ENCODE measurements at regions not wholly inside any gene's neighbourhood (a gene's known extent, or its start where the extent isn't known, plus 50 kb on each side); places are given as distances from the start of the nearest gene placed in this dataset.

- DNase-seq = no peak
- H3K9me3 ChIP-seq = no peaks in the 10 kb centered on the region
- TF ChIP-seq CTCF (IDR thresholded peaks at IDR 0.05; ENCODE audit: low read depth, low read length) = no peak
- H3K36me3 ChIP-seq = no peaks in the 10 kb centered on the region
- no peaks in the 10 kb centered on the region for H3K4me1 ChIP-seq
- H3K27me3 ChIP-seq = no peaks in the 10 kb centered on the region
- H3K4me3 ChIP-seq (ENCODE audit: low read depth, low read length) = no peak overlapping the region
Measured at GRCh38 chr18:78517973-78518372, 461.6 kb upstream of the SALL3 start.

GRCh38 chr18:78518805-78519204 is 460.8 kb upstream of the SALL3 start:
- TF ChIP-seq CTCF (IDR thresholded peaks at IDR 0.05; ENCODE audit: low read depth, low read length) = no peak
- no peak for DNase-seq

GRCh38 chr18:78519394-78520062 is 460.1 kb upstream of the SALL3 start:
- Histone ChIP-seq H3K27me3 (no peaks in the 10 kb centered on the region), H3K4me3 (ENCODE audit: low read depth, low read length) (no peak overlapping the region), H3K36me3 (no peaks in the 10 kb centered on the region), H3K4me1 (no peaks in the 10 kb centered on the region), H3K9me3 (no peaks in the 10 kb centered on the region)
- DNase-seq = no peak
- TF ChIP-seq CTCF (IDR thresholded peaks at IDR 0.05; ENCODE audit: low read depth, low read length) = no peak

More at GRCh38 chr18:78518805-78519204, 460.8 kb upstream of the SALL3 start:
- Histone ChIP-seq H3K9me3 (no peaks in the 10 kb centered on the region), H3K4me1 (no peaks in the 10 kb centered on the region), H3K36me3 (no peaks in the 10 kb centered on the region), H3K27me3 (no peaks in the 10 kb centered on the region), H3K4me3 (ENCODE audit: low read depth, low read length) (no peak overlapping the region)

- no peak for TF ChIP-seq CTCF (IDR thresholded peaks at IDR 0.05; ENCODE audit: low read depth, low read length)
- Histone ChIP-seq H3K9me3 (no peaks in the 10 kb centered on the region), H3K36me3 (no peaks in the 10 kb centered on the region), H3K4me1 (no peaks in the 10 kb centered on the region), H3K27me3 (peaks cover 3% of the 10 kb centered on the region), H3K4me3 (ENCODE audit: low read depth, low read length) (no peak overlapping the region)
- DNase-seq = no peak
Measured at GRCh38 chr18:78521136-78521535, 458.5 kb upstream of the SALL3 start.

- no peaks in the 10 kb centered on the region for H3K4me1 ChIP-seq
- no peak for TF ChIP-seq CTCF (IDR thresholded peaks at IDR 0.05; ENCODE audit: low read depth, low read length)
- no peak for DNase-seq
- no peaks in the 10 kb centered on the region for H3K36me3 ChIP-seq
- H3K9me3 ChIP-seq = no peaks in the 10 kb centered on the region
- peaks cover 3% of the 10 kb centered on the region for H3K27me3 ChIP-seq
- no peak overlapping the region for H3K4me3 ChIP-seq (ENCODE audit: low read depth, low read length)
Measured at GRCh38 chr18:78521744-78522143, 457.9 kb upstream of the SALL3 start.

GRCh38 chr18:78522507-78522906 is 457.1 kb upstream of the SALL3 start:
- no peaks in the 10 kb centered on the region for H3K4me1 ChIP-seq
- no peak for TF ChIP-seq CTCF (IDR thresholded peaks at IDR 0.05; ENCODE audit: low read depth, low read length)

More at GRCh38 chr18:78522507-78522906, 457.1 kb upstream of the SALL3 start:
- Histone ChIP-seq H3K4me3 (ENCODE audit: low read depth, low read length) (no peak overlapping the region), H3K27me3 (peaks cover 3% of the 10 kb centered on the region), H3K36me3 (no peaks in the 10 kb centered on the region), H3K9me3 (no peaks in the 10 kb centered on the region)
- DNase-seq = no peak

Measured in BE2C (cell line).